PC-9 (cell line): ENCODE measurements at regions not wholly inside any gene's neighbourhood (a gene's known extent, or its start where the extent isn't known, plus 50 kb on each side); places are given as distances from the start of the nearest gene placed in this dataset.
A peak's percentile ranks its signal among the peaks of the same experiment; 100 is the strongest.
"Not testable (repeated sequence)": the region's sequence is repeated elsewhere in the genome, so short reads cannot be mapped to it uniquely, and the experiment has no call there.

ENCODE experiments used
- BruUV-seq: library from RNA; stranded (reverse); fragments of 400-500 nt; replicated peaks from 2 replicates; lab custom pipeline; 2021; lab: Mats Ljungman, UMichigan
- CTCF ChIA-PET: fragments of 300-600 bp; sonication (Branson Sonifier 250); formaldehyde crosslinking; loops from one replicate; lab custom pipeline; 2022; ENCODE audit warnings: antibody characterized with exemption; lab: Charles Lee
- POLR2A ChIA-PET: fragments of 300-600 bp; sonication (Branson Sonifier 250); formaldehyde crosslinking; loops from one replicate; lab custom pipeline; 2022; ENCODE audit warnings: antibody characterized with exemption; ENCODE audit not compliant: unreplicated experiment; lab: Charles Lee
- DNase-seq, 2 experiments: peaks; one replicate each; pipeline versions ENCODE4 v3.0.0 to v3.0.0-alpha.2; 2015 to 2022; ENCODE audit warnings: mixed read lengths in 1 of 2
- H2AFZ ChIP-seq: fragments of 200-600 bp; sonication (generic); 2 replicates; pipeline ENCODE4 v1.8.1; 2017; ENCODE audit warnings: antibody characterized with exemption
- H3F3A ChIP-seq: fragments of 200-600 bp; sonication (generic); 2 replicates; pipeline ENCODE4 v1.8.1; 2017; ENCODE audit warnings: antibody characterized with exemption, mild to moderate bottlenecking, low read depth; ENCODE audit not compliant: insufficient read depth
- H3K27ac ChIP-seq: fragments of 200-600 bp; sonication (generic); 2 replicates; pipeline ENCODE4 v1.6.1; 2016; ENCODE audit warnings: mixed run types
- H3K27me3 ChIP-seq: fragments of 200-600 bp; sonication (generic); 2 replicates; pipeline ENCODE4 v1.6.1; 2016; ENCODE audit warnings: low read depth, mixed run types; ENCODE audit not compliant: insufficient read depth
- H3K36me3 ChIP-seq: fragments of 200-600 bp; sonication (generic); 2 replicates; pipeline ENCODE4 v1.6.1; 2016; ENCODE audit warnings: low read depth, mixed run types
- H3K4me1 ChIP-seq: fragments of 200-600 bp; sonication (generic); replicated peaks from 2 replicates; pipeline ENCODE4 v1.6.1; 2016; ENCODE audit warnings: mixed run types; ENCODE audit not compliant: insufficient read depth
- H3K4me2 ChIP-seq: fragments of 200-600 bp; sonication (generic); 2 replicates; pipeline ENCODE4 v1.6.1; 2017; ENCODE audit warnings: mixed run types
- H3K4me3 ChIP-seq: fragments of 200-600 bp; sonication (generic); 2 replicates; pipeline ENCODE4 v1.6.1; 2016; ENCODE audit warnings: mixed run types
- H3K79me2 ChIP-seq: fragments of 200-600 bp; sonication (generic); 2 replicates; pipeline ENCODE4 v1.6.1; 2017; ENCODE audit warnings: low read depth, mixed run types
- H3K9me2 ChIP-seq: fragments of 200-600 bp; sonication (generic); 2 replicates; pipeline ENCODE4 v1.8.1; 2017; ENCODE audit warnings: mild to moderate bottlenecking; ENCODE audit not compliant: insufficient read depth
- H3K9me3 ChIP-seq: fragments of 200-600 bp; sonication (generic); 2 replicates; pipeline ENCODE4 v1.8.1; 2016; ENCODE audit warnings: low read depth; ENCODE audit not compliant: insufficient read depth
- H4K20me1 ChIP-seq: fragments of 200-600 bp; sonication (generic); 2 replicates; pipeline ENCODE4 v1.8.1; 2017; ENCODE audit not compliant: insufficient read depth
- CTCF ChIP-seq: fragments of 200-600 bp; sonication (generic); conservative IDR thresholded peaks from 2 replicates; pipeline ENCODE4 v1.6.1; 2017; ENCODE audit warnings: mixed run types, antibody characterized with exemption, mild to moderate bottlenecking, moderate library complexity
- EZH2 ChIP-seq: fragments of 200-600 bp; sonication (generic); IDR thresholded peaks from 2 replicates; pipeline ENCODE4 v1.8.0; 2017; ENCODE audit warnings: antibody characterized with exemption, low read depth
- intact Hi-C: fragments of 100-400 bp; cut with micrococcal nuclease; formaldehyde crosslinking; loops from one replicate; pipeline ENCODE4 v1.10.0; 2022; ENCODE audit not compliant: unreplicated experiment

- CTCF ChIA-PET, result no interaction called here
Observed at GRCh38 chr2:185278761-185279160, 459.8 kb upstream of the FSIP2 start.

GRCh38 chr2:185279999-185280398 lies 458.6 kb upstream of the FSIP2 start:
- Histone ChIP-seq H2AFZ (no peak overlapping the region), H3K9me3 (no peaks in the 10 kb centered on the region), H3F3A (no peaks in the 10 kb centered on the region), H3K4me2 (no peak overlapping the region), H3K27ac (no peak overlapping the region), H3K4me3 (no peak overlapping the region), H3K79me2 (no peaks in the 10 kb centered on the region), H3K27me3 (no peaks in the 10 kb centered on the region), H4K20me1 (no peaks in the 10 kb centered on the region), H3K4me1 (no peaks in the 10 kb centered on the region), H3K36me3 (no peaks in the 10 kb centered on the region), H3K9me2 (no peaks in the 10 kb centered on the region)
- CTCF ChIA-PET, result no interaction called here
- POLR2A ChIA-PET, result no interaction called here
- TF ChIP-seq CTCF (peak; percentile 53), EZH2 (no peak)
- DNase-seq, result no peak
- no TSS peak for BruUV-seq
- intact Hi-C loops, result no loop called here

More at GRCh38 chr2:185278761-185279160, 459.8 kb upstream of the FSIP2 start:
- Histone ChIP-seq H3F3A (no peaks in the 10 kb centered on the region), H3K79me2 (no peaks in the 10 kb centered on the region), H3K36me3 (no peaks in the 10 kb centered on the region), H3K4me3 (no peak overlapping the region), H3K4me2 (no peak overlapping the region), H4K20me1 (no peaks in the 10 kb centered on the region), H3K4me1 (no peaks in the 10 kb centered on the region), H3K27ac (no peak overlapping the region), H3K9me2 (no peaks in the 10 kb centered on the region), H3K9me3 (no peaks in the 10 kb centered on the region), H3K27me3 (no peaks in the 10 kb centered on the region), H2AFZ (no peak overlapping the region)
- no peak for DNase-seq
- intact Hi-C loops, result no loop called here
- POLR2A ChIA-PET, result interaction anchor here (0.6 kb wide), 1 partner anchor 856 kb away, joined by 7 read pairs; no protein-coding TSS in a partner anchor
- no TSS peak for BruUV-seq
- TF ChIP-seq CTCF, result no peak
- TF ChIP-seq EZH2, result no peak

GRCh38 chr2:185284696-185285095 lies 453.9 kb upstream of the FSIP2 start:
- H3K79me2 ChIP-seq, result no peaks in the 10 kb centered on the region
- no peaks in the 10 kb centered on the region for H3K9me3 ChIP-seq
- no peak overlapping the region for H3K27ac ChIP-seq
- no peak for TF ChIP-seq EZH2
- no peak for TF ChIP-seq CTCF
- DNase-seq, result no peak
- H3K4me1 ChIP-seq, result no peaks in the 10 kb centered on the region
- no peak overlapping the region for H2AFZ ChIP-seq
- H3K36me3 ChIP-seq, result no peaks in the 10 kb centered on the region
- H3K4me3 ChIP-seq, result no peak overlapping the region
- ChIA-PET CTCF (no interaction called here), POLR2A (no interaction called here)
- H3K27me3 ChIP-seq, result no peaks in the 10 kb centered on the region
- no peaks in the 10 kb centered on the region for H3F3A ChIP-seq
- H3K4me2 ChIP-seq, result no peak overlapping the region
- no peaks in the 10 kb centered on the region for H3K9me2 ChIP-seq
- intact Hi-C loops, result no loop called here
- no peaks in the 10 kb centered on the region for H4K20me1 ChIP-seq
- BruUV-seq, result no TSS peak

- intact Hi-C loops, H3K79me2 ChIP-seq, H3K9me2 ChIP-seq, POLR2A ChIA-PET, H3K27ac ChIP-seq, H3K27me3 ChIP-seq, H3K9me3 ChIP-seq, H2AFZ ChIP-seq, H3K4me3 ChIP-seq, H3K4me2 ChIP-seq, H3K36me3 ChIP-seq, H3K4me1 ChIP-seq, CTCF ChIA-PET, BruUV-seq, H4K20me1 ChIP-seq, H3F3A ChIP-seq: not testable (repeated sequence)
- DNase-seq, result peak in 1 of 2 experiments; percentile 8
Observed at GRCh38 chr2:185290012-185290411, 448.6 kb upstream of the FSIP2 start.
